Erythroblast (primary cell): ENCODE measurements at regions not wholly inside any gene's neighbourhood (a gene's known extent, or its start where the extent isn't known, plus 50 kb on each side); places are given as distances from the start of the nearest gene placed in this dataset.

Experiments used
- GATA1 ChIP-seq: IDR thresholded peaks from 2 replicates; pipeline ENCODE4 v1.6.1; 2011; ENCODE audit warnings: low read depth, mild to moderate bottlenecking, control low read depth, low read length, moderate library complexity
- POLR2A ChIP-seq: IDR thresholded peaks from 2 replicates; pipeline ENCODE4 v1.6.1; 2011; ENCODE audit warnings: mild to moderate bottlenecking, low read length

- TF ChIP-seq POLR2A (no peak), GATA1 (no peak)
Observed at GRCh38 chr4:174403177-174403543, 119.1 kb downstream of the HPGD start.
